Motor neuron (in vitro differentiated cells): ENCODE measurements at regions not wholly inside any gene's neighbourhood (a gene's known extent, or its start where the extent isn't known, plus 50 kb on each side); places are given as distances from the start of the nearest gene placed in this dataset.
"Not testable (repeated sequence)": the region's sequence is repeated elsewhere in the genome, so short reads cannot be mapped to it uniquely, and the experiment has no call there.

ENCODE experiments used
- ATAC-seq, 8 experiments: fragments of 200-7000 bp; cut with Tn5 transposase; replicated peaks in 6 of 8; 2 replicates each; pipeline ENCODE4 v1.8.0; 2021; ENCODE audit warnings: mild to moderate bottlenecking in 8 of 8, moderate library complexity in 8 of 8
- H3K27ac ChIP-seq, 2 donors: fragments of 250-450 bp; sonication (Bioruptor Pico); 2 replicates each; pipeline ENCODE4 v1.9.0; 2021; ENCODE audit warnings: antibody characterized with exemption in 2 of 2, mild to moderate bottlenecking in 2 of 2, moderate library complexity in 1 of 2
- H3K4me1 ChIP-seq, 2 donors: fragments of 250-450 bp; sonication (Bioruptor Pico); replicated peaks in 1 of 2; 2 replicates each; pipeline ENCODE4 v1.6.1; 2021; ENCODE audit warnings: antibody characterized with exemption in 2 of 2, mild to moderate bottlenecking in 2 of 2, moderate library complexity in 1 of 2
- H3K4me3 ChIP-seq, 5 donors: fragments of 250-450 bp; sonication (Bioruptor Pico); 2 replicates each; pipeline ENCODE4 v1.9.0; 2021; ENCODE audit warnings: antibody characterized with exemption in 5 of 5, mild to moderate bottlenecking in 5 of 5, moderate library complexity in 4 of 5
- WGBS, 10 experiments: fragments of 450-650 bp; shearing (Covaris generic); methylation state at CpG; one replicate each; pipeline ENCODE4 v1.0.0; 2022; 5-methylcytosine and 5-hydroxymethylcytosine counted together
- in situ Hi-C, 9 experiments: fragments of 400-800 bp; cut with MboI; loops; one replicate each; pipeline ENCODE4 v1.15.0; 2021; ENCODE audit warnings: low sequenced_read_pairs in 9 of 9, low pct_unique_long_range_greater_than_20kb in 2 of 9; ENCODE audit not compliant: unreplicated experiment in 9 of 9

DNA sequence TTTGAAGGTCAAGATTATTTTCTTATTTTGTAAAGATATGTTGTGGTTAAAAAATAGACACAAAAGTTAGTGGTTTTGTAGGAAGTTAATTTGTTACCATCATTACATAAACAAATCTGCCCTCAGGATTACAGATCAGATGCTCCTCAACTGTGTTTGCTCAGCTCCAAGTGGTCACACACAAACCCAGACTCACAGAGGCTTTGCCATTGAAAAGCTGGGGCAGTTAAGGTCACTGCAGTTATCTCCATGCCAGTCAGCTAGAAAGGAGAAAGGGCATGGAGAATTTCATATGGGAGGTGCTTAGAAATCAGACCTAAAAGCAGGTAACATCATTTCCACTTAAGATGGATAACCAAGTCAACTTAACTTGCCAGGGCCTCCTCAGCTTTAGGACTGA, 825.7 kb upstream of the GBE1 start:
- no peak for ATAC-seq
- no peak overlapping the region for H3K27ac ChIP-seq
- H3K4me3 ChIP-seq = no peak overlapping the region
- in situ Hi-C loops = no loop called here
- no peaks in the 10 kb centered on the region for H3K4me1 ChIP-seq

GRCh38 chr3:82586414-82586813, 825.0 kb upstream of the GBE1 start:
- H3K4me1 ChIP-seq = no peaks in the 10 kb centered on the region
- 0 to 80% (median 60%) methylated on average over 3 of the region's 3 CpGs for WGBS, 10 experiments
- no peak for ATAC-seq
- in situ Hi-C loops = no loop called here
- H3K27ac ChIP-seq = no peak overlapping the region
- H3K4me3 ChIP-seq = no peak overlapping the region

DNA sequence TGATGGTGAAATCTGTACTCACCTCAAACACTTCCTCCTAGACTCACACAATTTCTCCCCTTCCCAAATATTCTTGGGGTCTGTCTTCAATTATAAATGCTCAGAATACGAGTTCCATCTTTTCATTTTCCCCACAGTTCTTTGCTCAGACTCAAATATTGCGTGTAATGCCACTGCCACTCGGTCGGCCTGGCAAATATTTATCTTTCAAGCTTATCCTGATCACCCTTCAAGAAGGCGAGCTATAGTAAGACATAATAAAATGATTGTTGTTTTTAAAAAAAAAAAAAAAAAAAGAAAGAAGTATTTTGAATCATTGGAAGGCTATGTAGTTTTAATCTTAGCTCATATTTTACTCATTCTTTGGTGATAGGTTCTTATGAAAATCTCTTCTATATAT, 824.6 kb upstream of the GBE1 start:
- H3K27ac ChIP-seq, ATAC-seq, H3K4me1 ChIP-seq, H3K4me3 ChIP-seq, in situ Hi-C loops: not testable (repeated sequence)
- WGBS, 10 experiments = 0 to 100% (median 45%) methylated on average over 1 to 5 of the region's 5 CpGs; no CpG with 5 or more reads in 1 of the 10 experiments

- WGBS, 10 experiments = 0 to 100% (median 100%) methylated on average over 1 of the region's 2 CpGs; no CpG with 5 or more reads in 7 of the 10 experiments
- H3K4me3 ChIP-seq, H3K27ac ChIP-seq, H3K4me1 ChIP-seq, in situ Hi-C loops: not testable (repeated sequence)
- ATAC-seq = peak in 1 of 8 experiments; percentile 30
Measured at GRCh38 chr3:82585591-82585990, 824.1 kb upstream of the GBE1 start.

- H3K27ac ChIP-seq, ATAC-seq, H3K4me3 ChIP-seq, in situ Hi-C loops, H3K4me1 ChIP-seq: not testable (repeated sequence)
- WGBS, 10 experiments = no CpG with 5 or more reads among the region's 27 CpGs
Measured at GRCh38 chr3:82584861-82585260, 823.4 kb upstream of the GBE1 start.

DNA sequence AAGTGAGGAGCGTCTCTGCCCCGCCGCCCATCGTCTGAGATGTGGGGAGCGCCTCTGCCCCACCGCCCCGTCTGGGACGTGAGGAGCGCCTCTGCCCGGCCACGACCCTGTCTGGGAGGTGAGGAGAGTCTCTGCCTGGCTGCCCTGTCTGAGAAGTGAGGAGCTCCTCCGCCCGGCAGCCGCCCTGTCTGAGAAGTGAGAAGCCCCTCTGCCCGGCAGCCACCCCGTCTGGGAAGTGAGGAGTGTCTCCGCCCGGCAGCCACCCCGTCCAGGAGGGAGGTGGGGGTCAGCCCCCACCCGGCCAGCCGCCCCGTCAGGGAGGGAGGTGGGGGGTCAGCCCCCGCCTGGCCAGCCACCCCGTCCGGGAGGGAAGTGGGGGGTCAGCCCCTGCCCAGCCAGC, 823.0 kb upstream of the GBE1 start:
- in situ Hi-C loops, ATAC-seq, H3K4me1 ChIP-seq, H3K4me3 ChIP-seq, H3K27ac ChIP-seq: not testable (repeated sequence)
- no CpG with 5 or more reads among the region's 25 CpGs for WGBS, 10 experiments

- in situ Hi-C loops = no loop called here
- no peak for ATAC-seq
- Histone ChIP-seq H3K4me1 (no peaks in the 10 kb centered on the region), H3K27ac (no peak overlapping the region), H3K4me3 (no peak overlapping the region)
- 0 to 100% (median 80%) methylated on average over 1 to 3 of the region's 3 CpGs for WGBS, 10 experiments
Measured at GRCh38 chr3:82581350-82581749, 819.9 kb upstream of the GBE1 start.

DNA sequence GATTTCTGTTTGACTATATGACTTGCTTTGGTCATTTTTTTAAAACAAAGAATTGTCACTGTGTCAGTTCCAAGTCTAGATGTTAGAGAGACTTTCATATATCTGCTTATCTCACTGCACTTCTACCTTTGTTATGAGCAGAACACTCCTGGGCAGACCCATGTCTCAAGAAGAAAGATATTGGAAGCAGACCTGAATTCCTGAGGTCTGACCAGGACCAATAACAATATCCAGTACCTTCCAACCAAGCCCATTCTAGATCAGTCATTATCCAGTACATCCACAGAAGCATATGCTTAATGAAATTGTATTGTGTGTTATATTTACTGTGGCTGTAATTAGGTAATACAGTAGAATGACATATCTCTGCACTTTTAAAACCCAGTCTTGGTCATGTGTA, 811.3 kb upstream of the GBE1 start:
- no peak overlapping the region for H3K27ac ChIP-seq
- no peaks in the 10 kb centered on the region for H3K4me1 ChIP-seq
- in situ Hi-C loops = no loop called here
- ATAC-seq = no peak
- H3K4me3 ChIP-seq = no peak overlapping the region

DNA sequence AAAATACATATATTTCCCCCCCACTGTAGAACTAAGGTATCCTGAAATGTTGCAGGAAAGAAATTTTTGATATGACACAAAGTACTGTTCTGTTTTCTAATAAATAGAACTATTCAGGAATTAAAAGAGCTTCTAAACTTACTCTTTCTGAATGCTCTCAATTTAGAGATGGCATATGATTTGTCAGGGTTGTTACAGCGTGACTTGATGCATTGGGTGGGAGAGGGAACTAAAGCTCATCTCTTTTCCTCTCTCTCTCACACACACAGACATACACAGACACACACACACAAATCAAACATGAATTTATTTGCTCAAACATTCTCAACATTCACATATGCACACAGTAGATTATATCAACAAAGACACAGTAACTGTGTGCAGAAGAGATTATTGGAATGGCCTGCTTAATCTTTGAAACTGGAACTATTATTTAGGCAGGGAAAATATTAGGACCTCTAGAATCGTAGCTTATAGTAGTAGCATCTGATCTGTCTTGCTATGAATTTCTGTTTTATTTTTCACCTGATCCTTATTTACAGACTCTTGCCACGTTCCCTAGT, 807.4 kb upstream of the GBE1 start:
- no peak for ATAC-seq
- Histone ChIP-seq H3K4me1 (no peaks in the 10 kb centered on the region), H3K4me3 (no peak overlapping the region), H3K27ac (no peak overlapping the region)
- WGBS, 10 experiments = 0 to 82% (median 42%) methylated on average over 1 to 3 of the region's 3 CpGs
- in situ Hi-C loops = no loop called here

- WGBS, 10 experiments = 29 to 100% (median 93%) methylated on average over 1 to 4 of the region's 4 CpGs; no CpG with 5 or more reads in 3 of the 10 experiments
- H3K4me3 ChIP-seq = no peak overlapping the region
Measured at GRCh38 chr3:82567029-82567600, 805.7 kb upstream of the GBE1 start.

GRCh38 chr3:82562896-82563295, 801.5 kb upstream of the GBE1 start:
- Histone ChIP-seq H3K4me3 (no peak overlapping the region), H3K27ac (no peak overlapping the region), H3K4me1 (no peaks in the 10 kb centered on the region)
- no peak for ATAC-seq
- WGBS, 10 experiments = 14 to 100% (median 90%) methylated on average over 1 to 2 of the region's 2 CpGs; no CpG with 5 or more reads in 1 of the 10 experiments
- in situ Hi-C loops = no loop called here

More at GRCh38 chr3:82567029-82567600, 805.7 kb upstream of the GBE1 start:
- ATAC-seq = no peak
- H3K27ac ChIP-seq = no peak overlapping the region
- in situ Hi-C loops = no loop called here
- no peaks in the 10 kb centered on the region for H3K4me1 ChIP-seq

- no peak for ATAC-seq
- Histone ChIP-seq H3K27ac (no peak overlapping the region), H3K4me1 (no peaks in the 10 kb centered on the region), H3K4me3 (no peak overlapping the region)
- in situ Hi-C loops = no loop called here
- WGBS, 10 experiments = 0 to 100% (median 84%) methylated on average over 1 to 2 of the region's 2 CpGs; no CpG with 5 or more reads in 1 of the 10 experiments
Measured at GRCh38 chr3:82561784-82562183, 800.3 kb upstream of the GBE1 start.

DNA sequence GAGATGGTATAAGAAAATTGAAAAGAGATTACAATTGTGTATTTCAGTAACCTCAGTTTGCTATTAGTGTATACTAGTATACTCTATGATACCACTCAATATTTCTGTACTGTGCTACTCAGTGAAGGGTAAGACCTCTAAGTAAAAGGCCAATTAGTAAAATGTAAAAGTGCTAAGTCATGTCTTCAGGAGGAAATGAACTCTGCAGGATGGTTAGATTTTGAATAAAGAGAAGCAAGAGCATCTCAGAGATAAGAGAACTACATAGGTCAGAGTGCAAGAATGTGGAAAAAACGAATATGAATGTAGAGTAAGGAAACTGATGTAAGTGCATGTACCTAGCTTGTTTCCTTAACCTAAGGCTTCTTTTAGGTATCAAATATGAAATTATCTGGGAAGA, 796.6 kb upstream of the GBE1 start:
- no peak overlapping the region for H3K27ac ChIP-seq
- no peaks in the 10 kb centered on the region for H3K4me1 ChIP-seq
- in situ Hi-C loops = no loop called here
- 0 to 83% (median 21%) methylated on average over 1 of the region's 1 CpG; no CpG with 5 or more reads in 2 of the 10 experiments for WGBS, 10 experiments
- H3K4me3 ChIP-seq = no peak overlapping the region
- ATAC-seq = no peak

- no peak for ATAC-seq
- no peaks in the 10 kb centered on the region for H3K4me1 ChIP-seq
- in situ Hi-C loops = no loop called here
- H3K27ac ChIP-seq = no peak overlapping the region
- 0 to 100% (median 81%) methylated on average over 1 to 5 of the region's 5 CpGs; no CpG with 5 or more reads in 3 of the 10 experiments for WGBS, 10 experiments
- H3K4me3 ChIP-seq = no peak overlapping the region
Measured at GRCh38 chr3:82556113-82556512, 794.7 kb upstream of the GBE1 start.
